ENCODE measurements at regions not wholly inside any gene's neighbourhood (a gene's known extent, or its start where the extent isn't known, plus 50 kb on each side); places are given as distances from the start of the nearest gene placed in this dataset.

DNA sequence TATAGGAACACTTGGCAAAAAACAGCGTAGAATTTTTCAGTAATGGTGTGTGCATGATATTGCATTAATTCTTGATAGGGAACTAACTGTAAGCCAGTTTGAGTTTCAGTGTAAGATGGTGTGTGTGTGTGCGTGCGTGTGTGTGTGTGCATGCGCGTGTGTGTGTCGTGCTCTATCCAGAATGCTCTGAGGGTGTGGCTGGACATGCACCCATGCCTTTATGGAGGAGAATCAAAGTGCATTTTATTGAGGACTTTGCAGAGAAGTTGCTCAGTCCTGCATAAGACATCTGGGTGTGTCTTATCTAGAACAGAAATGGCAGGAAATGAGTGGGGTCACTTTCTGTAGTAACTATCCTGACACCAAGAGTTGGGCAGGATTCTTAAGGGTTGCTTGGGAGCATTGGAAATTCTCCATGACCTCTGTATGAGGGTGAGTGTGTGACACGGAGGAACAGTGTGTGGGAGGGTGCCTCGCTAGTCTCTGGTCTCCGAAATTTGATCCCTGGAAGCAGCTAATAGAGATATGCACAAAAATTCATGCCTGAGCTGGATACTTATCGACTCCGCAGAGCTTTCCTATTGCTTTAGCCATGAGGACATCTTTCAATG lies 252.2 kb downstream of the TSHZ3 start:
- TF ChIP-seq, protein P1, sequence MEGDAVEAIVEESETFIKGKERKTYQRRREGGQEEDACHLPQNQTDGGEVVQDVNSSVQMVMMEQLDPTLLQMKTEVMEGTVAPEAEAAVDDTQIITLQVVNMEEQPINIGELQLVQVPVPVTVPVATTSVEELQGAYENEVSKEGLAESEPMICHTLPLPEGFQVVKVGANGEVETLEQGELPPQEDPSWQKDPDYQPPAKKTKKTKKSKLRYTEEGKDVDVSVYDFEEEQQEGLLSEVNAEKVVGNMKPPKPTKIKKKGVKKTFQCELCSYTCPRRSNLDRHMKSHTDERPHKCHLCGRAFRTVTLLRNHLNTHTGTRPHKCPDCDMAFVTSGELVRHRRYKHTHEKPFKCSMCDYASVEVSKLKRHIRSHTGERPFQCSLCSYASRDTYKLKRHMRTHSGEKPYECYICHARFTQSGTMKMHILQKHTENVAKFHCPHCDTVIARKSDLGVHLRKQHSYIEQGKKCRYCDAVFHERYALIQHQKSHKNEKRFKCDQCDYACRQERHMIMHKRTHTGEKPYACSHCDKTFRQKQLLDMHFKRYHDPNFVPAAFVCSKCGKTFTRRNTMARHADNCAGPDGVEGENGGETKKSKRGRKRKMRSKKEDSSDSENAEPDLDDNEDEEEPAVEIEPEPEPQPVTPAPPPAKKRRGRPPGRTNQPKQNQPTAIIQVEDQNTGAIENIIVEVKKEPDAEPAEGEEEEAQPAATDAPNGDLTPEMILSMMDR (conservative IDR thresholded peaks at IDR 0.05; ENCODE audit: low read length), result no peak
- TF ChIP-seq EZH2phosphoT487 (IDR thresholded peaks at IDR 0.05; ENCODE audit: borderline replicate concordance, low read depth, low read length), result no peak
